ENCODE measurements at regions not wholly inside any gene's neighbourhood (a gene's known extent, or its start where the extent isn't known, plus 50 kb on each side); places are given as distances from the start of the nearest gene placed in this dataset.
A peak's percentile ranks its signal among the peaks of the same experiment; 100 is the strongest.

GRCh38 chr5:125278711-125279110, 532.3 kb upstream of the ZNF608 start:
- DNase-seq = no peak

DNA sequence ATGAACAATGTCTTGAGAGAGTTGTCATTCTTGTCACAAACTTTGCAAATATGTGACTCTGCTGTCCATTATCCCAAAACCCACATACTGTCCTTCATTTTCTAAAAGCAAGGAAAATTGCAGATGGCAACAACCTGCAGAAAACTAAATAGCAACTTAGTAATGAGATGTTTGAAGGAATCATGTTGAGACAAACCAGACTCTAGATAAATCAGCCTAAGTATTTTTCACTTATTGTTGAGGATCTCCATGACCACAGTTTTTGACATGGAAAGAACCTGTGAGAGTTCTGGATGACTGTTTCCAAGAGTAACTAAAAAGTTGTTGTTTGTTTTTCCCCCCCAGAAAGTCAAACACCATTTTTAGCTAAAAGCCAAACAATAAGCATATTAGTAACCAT, 535.2 kb upstream of the ZNF608 start:
- no peak for DNase-seq

DNA sequence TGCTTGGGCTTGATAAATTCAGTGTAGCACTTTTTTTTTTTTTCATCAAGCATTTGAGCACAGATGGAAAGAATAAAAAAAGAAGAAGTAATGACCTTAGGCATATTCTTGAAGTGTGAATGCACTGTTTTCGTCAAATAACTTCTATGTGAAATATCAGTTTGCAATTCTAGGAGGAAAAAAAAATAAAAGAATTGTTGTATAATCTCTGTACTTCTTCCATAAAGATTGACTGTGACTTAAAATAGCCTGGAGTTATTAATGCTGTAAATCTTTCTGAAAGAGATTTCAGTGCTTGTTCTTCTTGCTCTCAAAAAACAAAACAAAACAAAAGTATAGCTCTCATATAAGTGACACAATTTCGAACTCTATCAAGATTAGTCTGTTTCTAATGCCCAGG, 536.9 kb upstream of the ZNF608 start:
- DNase-seq = no peak

DNA sequence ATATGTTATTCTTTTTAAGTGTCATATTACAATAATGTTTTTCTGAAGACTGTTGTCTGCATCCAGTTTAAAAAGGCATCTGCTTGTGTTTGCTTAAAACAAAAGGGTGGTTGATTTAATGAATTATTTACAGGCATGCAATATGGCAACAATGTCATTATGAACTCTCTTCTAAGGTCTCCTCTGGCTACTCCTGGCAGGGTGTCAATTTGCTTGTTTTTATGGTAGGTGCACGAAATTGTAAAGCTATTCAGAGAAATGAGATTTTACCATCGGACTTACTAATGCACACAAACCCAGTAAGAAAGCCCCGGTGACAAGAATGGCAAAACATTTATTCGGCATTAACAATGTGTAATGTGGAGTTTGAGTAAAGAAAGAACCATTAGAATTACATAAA, 539.8 kb upstream of the ZNF608 start:
- DNase-seq = no peak

- DNase-seq = no peak
These were observed 543.2 kb upstream of the ZNF608 start for GRCh38 chr5:125289606-125290005.

DNA sequence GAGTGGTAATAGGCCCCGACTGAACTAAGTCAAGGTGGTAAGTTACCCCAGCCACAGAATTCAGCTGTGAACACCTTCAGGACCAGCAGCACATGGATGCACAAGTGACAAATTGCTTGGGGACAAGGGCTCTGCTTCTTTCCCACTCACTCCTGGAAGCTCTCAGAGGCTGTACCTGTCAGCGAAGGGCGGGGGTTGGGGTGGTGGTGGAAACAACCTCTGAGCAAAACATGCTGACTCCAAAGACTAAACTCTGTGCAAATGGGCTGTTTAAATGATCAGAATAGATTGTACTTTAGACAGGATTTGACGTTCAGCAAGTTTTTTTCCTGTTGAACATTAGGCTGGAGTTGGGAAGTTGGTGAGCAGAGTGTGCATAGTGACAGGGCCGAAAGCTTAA, 544.5 kb upstream of the ZNF608 start:
- no peak for DNase-seq

DNA sequence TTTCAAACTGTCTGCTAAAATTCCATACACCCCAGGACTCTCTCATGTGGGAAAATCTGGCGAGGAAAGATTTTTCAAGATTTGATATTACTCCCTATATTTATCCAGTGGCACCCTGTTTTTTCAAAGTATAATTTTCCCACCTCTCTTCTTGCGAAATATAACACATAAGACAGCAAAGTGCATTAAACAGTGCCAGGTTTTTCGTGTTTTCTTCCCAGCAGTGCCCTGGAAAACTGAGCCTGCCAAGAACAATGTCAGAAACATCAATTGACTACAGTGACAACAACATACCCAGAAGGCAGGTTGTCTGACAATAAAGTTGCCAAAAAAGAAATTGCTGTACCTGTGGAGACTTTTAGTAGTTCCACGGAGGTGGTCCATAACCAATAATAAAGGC, 545.0 kb upstream of the ZNF608 start:
- no peak for DNase-seq

GRCh38 chr5:125293223-125293622, 546.8 kb upstream of the ZNF608 start:
- no peak for DNase-seq

GRCh38 chr5:125293726-125294125, 547.3 kb upstream of the ZNF608 start:
- no peak for DNase-seq

DNA sequence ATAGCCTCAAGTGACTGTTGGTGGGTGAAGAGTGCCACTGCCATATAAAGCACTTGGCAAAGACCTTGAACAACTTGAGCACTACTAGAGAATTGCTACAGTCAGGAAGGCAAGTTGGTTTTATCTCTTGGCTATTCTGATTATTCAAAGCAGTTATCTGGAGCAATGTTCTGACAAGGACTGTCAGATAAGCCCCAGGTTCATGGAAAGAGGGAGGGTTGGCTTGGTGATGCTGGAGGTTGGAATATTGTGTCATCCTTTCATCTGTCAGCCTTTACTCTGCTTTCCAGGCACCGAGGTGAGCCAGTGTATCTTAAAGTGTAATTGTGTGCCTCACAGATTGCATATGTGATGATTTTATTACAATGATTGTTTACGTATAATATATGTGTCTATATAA, 548.4 kb upstream of the ZNF608 start:
- DNase-seq = no peak

GRCh38 chr5:125295405-125295872, 549.0 kb upstream of the ZNF608 start:
- DNase-seq = peak in 1 of 2 donors; percentile 2

GRCh38 chr5:125298258-125298657, 551.8 kb upstream of the ZNF608 start:
- no peak for DNase-seq

- no peak for DNase-seq
These were observed 552.4 kb upstream of the ZNF608 start for GRCh38 chr5:125298746-125299379.

- no peak for DNase-seq
These were observed 555.3 kb upstream of the ZNF608 start for GRCh38 chr5:125301711-125302110.

GRCh38 chr5:125302577-125302976, 556.1 kb upstream of the ZNF608 start:
- no peak for DNase-seq

- no peak for DNase-seq
These were observed 560.3 kb upstream of the ZNF608 start for GRCh38 chr5:125306741-125307140.

DNA sequence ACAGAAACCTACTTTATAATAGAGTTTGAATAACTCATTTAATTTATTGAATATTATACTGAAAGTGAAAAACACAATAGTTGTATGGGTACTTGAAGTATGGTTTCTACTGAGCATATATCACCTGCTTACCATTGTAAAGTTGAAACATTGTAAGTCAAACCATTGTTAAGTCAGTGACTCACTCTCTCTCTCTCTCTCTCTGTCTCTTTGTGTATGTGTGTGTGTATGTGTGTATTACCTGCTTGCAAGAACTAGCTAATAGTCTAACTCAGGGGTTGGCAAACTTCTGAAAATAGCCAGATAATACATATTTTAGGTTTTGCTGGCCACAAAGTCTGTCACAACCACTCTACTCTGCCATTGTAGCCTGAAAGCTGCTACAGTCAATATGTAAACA, 564.3 kb upstream of the ZNF608 start:
- DNase-seq = no peak

DNA sequence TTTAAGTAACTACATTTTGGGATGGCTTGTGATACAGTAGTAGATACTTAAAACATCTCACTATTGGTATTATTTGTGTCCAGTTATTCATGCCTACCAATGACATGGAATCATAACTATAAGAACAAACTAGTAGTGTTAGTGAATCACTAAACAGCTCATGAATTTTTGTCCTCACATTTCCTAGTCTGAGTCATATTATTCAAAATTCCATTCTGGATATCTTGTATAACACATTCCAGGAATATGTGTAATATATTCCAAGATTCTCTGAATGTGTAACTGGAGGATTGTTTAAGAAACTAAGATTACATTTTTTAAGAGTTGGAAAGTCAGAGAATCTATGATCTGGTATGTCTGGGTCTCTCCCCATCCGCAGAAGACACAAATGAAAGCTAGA, 565.3 kb upstream of the ZNF608 start:
- no peak for DNase-seq

DNA sequence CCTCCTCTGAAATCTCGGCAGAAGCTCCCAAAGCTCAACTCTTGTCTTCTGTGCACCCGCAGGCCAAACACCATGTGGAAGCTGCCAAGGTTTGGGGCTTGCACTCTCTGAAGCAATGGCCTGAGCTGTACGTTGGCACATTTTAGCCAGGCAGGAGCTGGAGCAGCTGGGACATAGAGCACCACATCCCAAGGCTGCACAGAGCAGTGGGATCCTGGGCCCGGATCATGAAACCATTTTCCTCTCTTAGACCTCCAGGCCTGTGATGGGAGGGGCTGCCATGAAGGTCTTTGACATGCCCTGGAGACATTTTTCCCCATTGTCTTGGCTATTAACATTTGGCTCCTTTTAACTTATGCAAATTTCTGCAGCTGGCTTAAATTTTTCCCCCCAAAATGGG, 567.1 kb upstream of the ZNF608 start:
- DNase-seq = no peak

GRCh38 chr5:125315306-125315705, 568.9 kb upstream of the ZNF608 start:
- DNase-seq = no peak

DNA sequence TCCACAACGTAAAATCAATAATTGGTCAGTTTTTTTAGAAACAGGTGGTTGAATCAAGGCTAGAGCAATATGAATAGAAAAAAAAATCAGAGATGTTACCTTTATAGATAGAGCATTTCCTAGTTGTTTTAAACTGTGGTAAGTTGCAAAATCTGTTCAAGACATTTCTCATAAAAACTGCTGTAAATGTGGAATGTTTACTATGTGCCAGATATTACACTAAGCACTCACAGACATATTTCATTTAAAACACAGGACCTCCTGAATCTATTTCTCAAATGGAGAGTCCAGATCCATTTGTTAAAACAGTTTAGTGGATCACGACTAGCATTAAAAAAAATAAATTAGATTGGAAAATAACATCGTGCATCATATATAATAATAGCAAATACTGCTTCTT, 570.0 kb upstream of the ZNF608 start:
- no peak for DNase-seq

DNA sequence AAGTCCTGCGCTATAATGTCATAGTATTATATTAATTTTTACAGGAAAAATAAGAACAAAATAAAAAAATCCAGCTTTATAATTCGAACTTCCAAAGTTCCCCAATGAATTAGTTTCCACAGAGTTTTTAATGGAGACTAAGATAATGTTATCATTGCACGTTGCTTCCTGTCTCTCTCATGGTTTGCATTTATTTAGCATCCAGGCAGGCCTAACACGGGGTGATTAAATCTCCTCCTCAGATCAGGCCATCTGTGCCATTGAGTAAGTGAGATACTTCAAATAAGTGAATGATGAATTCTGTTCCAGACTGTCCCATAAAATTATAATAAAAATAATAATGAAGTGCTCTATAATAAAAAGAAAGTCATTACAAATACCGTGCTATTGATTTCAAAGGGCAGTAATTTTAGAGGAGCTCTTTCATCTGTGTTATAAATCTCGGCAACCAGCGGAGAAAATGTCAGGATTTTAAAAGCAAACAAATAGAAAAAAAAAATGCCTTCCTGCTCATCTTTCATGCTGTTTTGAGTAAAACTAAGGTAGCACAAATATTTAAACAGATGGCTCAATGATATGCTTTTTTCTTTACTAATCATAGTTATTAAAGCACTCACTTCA, 570.6 kb upstream of the ZNF608 start:
- DNase-seq = no peak

DNA sequence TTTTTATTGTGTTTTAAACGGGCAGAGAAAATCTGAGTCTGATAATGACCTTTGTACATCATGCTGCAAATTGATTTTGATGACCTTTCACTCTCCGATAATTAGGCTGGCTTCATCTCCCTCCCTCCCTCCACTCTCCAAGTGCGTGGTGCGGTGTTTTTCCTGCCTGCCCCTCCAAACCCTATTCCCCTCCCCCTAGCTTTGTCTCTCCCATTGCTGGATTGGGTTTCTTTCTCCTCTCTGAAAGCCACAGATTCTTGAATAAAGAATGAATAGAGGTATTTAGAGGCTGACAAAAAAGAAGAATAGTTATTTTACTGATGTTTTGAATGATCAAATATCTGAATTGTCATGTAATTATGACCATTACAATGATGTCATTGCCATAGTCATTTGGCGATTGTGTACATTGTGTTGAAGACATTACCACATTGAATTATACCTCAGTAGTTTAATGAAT, 571.1 kb upstream of the ZNF608 start:
- no peak for DNase-seq

GRCh38 chr5:125321654-125322053, 575.2 kb upstream of the ZNF608 start:
- no peak for DNase-seq

Data from right lung (tissue), 2 donors.